Adrenal gland (tissue), 5 donors: ENCODE measurements at regions not wholly inside any gene's neighbourhood (a gene's known extent, or its start where the extent isn't known, plus 50 kb on each side); places are given as distances from the start of the nearest gene placed in this dataset.

ENCODE experiments used
- CTCF ChIP-seq, 6 experiments: fragments of 450-650 bp in 4 of 6; fragments of 200-600 bp in 2 of 6; sonication (generic) in 1 of 6; IDR thresholded peaks; 1 replicate in 5 of 6; 2 replicates in 1 of 6; pipeline versions ENCODE4 v1.5.1 to v1.8.0; 2016 to 2021; ENCODE audit warnings: antibody characterized with exemption in 6 of 6, mild to moderate bottlenecking in 2 of 6, moderate library complexity in 1 of 6
- POLR2A ChIP-seq, 2 donors: fragments of 450-650 bp; IDR thresholded peaks; one replicate each; pipeline ENCODE4 v1.6.1; 2017; ENCODE audit warnings: antibody characterized with exemption in 2 of 2, mild to moderate bottlenecking in 2 of 2, moderate library complexity in 1 of 2
- donor health status: DM: no; HTN: no; CAD: no.

GRCh38 chr1:164958982-164959768 is 397.3 kb downstream of the LMX1A start:
- TF ChIP-seq POLR2A (IDR thresholded peaks at IDR 0.05) (no peak), CTCF (IDR thresholded peaks at IDR 0.05) (no peak)
